GM19452 (cell line): ENCODE measurements at regions not wholly inside any gene's neighbourhood (a gene's known extent, or its start where the extent isn't known, plus 50 kb on each side); places are given as distances from the start of the nearest gene placed in this dataset.
"Not testable (repeated sequence)": the region's sequence is repeated elsewhere in the genome, so short reads cannot be mapped to it uniquely, and the experiment has no call there.

Experiments
- ATAC-seq: cut with Tn5 transposase; IDR thresholded peaks from one replicate; pipeline ENCODE4 v1.9.1; 2021; ENCODE audit not compliant: unreplicated experiment

DNA sequence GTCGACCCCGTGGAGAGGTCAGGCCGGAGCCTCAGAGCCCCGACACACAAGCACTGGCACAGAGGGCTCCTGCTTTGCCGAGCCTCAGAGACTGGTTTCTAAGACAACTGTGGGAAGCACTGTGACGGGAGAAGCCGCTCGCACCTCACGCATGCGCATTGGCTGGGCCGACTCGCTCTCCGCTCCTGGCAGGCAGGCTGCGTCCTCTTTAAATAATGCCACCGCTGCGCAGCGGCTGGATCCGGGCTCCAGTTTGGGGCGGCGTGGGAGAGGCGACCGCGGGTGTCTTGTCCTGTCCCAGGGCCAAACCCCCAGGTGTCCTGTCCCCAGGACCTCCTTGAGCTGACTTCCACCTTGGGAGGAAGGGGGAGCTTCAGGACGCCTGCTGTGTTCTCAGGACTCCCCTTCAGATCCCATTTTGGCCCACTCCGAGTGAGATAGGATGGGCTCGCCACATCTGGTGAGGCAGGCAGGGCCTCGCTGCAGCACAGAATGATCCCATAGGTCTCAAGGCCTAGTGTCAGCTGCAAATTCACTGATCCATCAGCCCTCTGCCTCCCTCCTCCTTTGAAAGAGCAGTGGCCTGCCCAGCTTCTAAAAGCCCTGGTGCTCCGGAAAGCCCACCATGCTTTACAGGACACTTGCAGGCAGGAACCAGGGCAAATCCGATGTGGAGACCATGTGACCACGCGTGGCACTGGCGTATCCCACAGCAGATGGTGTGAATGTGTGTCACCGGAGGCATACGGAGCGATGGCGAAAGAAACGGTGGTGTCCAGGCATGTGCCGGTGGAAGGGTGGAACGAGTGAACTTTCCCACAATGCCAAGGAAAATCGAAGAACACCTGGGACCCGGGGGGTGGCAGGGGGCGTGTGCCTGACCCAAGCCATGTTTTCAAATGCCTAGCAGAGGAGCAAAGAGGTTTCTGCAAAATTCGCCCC, 169.3 kb upstream of the ZNF337 start:
- no peak for ATAC-seq

DNA sequence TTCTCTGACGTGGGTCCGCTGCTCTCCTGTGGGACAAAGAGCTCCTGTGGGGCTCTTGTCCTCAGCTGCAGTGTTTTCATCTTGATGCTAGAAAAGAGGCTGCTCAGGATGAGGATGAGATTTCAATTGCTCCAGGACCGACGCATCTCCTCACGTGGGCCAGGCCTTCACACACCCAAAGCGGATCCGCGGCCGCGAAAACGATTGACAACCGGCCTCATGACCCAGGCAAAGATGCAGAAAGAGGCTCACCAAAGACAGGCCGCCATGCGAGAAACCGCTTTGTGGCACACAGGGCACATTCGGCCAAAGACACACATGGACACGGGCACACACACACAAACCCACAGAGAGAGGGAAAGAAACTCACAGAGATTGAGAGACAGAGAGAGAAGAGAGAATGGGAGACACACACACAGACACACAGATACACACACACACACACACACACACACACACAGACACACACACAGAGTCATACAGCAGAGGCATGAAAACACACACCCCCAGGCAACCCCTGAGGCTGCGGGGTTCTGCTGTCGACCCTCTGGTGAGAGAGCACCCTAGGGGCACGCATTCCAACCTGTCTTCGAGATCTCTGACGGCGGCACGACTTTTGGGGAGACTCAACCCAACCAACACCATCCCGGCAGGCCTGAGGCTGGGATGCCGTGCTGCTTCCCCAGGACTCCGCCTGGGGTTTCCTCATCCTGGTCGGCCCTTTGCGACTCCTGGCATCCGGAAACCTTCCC, 168.5 kb upstream of the ZNF337 start:
- not testable (repeated sequence) for ATAC-seq

DNA sequence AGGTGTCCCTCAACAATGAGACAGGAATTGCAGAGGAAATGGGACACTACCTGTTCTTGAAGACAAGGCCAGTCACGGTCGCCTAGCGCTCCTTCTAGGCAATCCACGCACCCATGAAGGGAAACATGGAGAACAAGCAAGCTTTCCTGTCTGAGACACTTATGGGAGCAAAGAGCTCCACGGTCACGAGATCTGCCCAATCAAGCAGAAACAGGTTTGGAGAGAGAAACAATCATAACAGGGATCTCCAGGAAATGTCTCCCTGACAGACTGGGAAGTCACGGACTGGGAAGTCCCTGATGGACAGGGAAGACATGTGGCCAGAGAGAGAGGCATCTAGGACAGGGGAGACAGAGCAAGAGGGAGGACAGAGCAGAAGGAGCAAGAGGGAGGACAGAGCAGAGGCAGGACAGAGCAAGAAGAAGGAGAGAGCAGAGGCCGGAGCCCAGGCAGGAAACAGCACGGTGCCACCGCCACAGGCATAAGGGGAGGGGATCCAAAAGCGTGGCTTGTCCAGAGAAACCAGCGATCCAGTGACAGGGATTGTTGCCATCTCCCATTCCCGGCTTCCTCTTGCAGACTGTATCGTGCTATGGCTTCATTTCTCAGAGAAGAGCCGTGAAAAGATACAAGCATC, 167.8 kb upstream of the ZNF337 start:
- ATAC-seq, result no peak

DNA sequence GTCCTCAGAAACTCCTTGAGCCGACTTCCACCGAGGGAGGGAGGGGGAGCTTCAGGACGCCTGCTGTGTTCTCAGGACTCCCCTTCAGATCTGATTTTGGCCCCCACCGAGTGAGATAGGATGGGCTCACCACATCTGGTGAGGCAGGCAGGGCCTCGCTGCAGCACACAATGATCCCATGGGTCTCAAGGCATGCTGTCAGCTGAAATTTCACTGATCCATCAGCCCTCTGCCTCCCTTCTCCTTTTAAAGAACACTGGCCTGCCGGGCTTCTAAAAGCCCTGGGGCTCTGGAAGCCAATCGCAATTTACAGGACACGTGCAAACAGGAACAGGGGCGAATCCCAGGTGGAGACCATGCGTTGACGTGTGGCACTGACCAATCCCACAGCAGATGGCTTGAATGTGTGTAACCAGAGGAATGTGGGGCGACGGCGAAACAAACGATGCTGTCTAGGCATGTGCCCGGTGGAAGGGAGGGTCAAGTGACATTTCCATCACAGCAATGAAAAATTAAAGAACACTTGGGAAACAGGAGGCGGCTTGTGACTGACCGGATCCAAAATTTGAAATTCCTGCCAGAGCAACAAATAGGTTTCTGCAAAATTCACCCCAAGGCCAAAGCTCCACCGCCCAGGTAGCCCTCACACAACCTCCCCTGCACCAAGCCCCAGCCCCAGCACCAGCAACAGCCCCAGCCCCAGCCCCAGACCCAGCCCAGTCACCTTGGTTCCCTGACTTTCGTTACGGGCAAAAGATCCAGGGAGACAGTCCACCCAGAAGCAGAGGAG, 167.1 kb upstream of the ZNF337 start:
- no peak for ATAC-seq

DNA sequence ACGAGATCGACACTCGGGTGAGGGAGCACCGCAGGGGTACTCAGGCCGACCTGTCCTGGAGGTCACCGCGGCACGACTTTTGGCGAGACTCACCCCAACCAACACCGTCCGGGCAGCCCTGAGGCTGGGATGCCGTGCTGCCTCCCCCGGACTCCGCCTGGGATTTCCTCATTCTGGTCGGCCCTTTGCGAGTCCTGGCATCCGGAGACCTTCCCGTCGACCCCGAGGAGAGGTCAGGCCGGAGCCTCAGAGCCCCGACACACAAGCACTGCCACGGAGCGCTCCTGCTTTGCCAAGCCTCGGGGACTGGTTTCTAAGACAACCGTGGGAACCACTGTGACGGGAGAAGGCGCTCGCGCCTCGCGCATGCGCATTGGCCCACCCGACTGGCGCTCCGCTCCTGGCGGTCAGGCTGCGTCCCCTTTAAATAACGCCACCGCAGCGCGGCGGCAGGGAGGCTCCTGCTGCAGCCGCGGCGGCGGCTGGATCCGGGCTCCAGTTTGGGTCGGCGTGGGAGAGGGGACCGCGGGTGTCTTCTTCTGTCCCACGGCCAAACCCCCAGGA, 166.4 kb upstream of the ZNF337 start:
- ATAC-seq, result peak; percentile 61

DNA sequence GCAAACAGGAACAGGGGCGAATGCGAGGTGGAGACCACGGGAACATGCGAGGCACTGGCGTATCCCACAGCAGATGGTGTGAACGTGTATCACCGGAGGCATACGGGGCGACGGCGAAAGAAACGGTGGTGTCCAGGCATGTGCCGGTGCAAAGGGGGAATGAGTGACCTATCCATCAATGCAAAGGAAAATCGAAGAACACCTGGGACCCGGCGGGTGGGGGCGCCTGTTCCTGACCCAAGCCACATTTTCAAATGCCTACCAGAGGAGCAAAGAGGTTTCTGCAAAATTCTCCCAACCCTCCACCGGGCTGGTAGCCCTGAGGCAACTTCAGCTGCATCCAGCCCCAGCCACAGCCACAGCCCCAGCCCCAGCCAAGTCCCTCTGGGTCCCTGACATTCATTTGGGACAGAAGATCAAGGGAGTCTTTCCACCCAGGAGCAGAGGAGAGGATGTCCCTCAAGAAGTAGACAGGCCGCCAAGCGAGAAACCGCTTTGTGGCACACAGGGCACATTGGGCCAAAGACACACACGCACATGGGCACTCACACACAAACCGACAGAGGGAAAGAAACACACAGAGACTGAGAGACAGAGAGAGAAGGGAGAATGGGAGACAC, 164.0 kb upstream of the ZNF337 start:
- ATAC-seq, result no peak

DNA sequence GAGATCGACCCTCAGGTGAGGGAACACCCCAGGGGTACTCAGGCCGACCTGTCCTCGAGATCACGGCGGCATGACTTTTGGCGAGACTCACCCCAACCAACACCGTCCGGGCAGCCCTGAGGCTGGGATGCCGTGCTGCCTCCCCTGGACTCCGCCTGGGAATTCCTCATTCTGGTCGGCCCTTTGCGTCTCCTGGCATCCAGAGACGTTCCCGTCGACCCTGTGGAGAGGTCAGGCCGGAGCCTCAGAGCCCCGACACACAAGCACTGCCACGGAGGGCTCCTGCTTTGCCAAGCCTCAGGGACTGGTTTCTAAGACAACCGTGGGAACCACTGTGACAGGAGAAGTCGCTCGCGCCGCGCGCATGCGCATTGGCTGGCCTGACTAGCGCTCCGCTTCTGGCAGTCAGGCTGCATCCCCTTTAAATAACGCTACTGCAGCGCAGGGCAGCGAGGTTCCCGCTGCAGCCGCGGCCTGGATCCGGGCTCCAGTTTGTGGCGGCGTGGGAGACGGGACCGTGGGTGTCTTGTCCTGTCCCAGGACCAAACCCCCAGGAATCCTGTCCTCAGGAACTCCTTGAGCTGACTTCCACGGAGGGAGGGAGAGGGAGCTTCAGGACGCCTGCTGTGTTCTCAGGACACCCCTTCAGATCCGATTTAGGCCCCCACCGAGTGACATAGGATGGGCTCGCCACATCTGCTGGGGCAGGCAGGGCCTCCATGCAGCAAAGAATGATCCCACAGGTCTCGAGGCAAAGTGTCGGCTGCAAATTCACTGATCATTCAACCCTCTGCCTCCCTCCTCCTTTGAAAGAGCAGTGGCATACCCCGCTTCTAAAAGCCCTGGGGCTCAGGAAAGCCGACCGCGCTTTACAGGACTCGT, 163.2 kb upstream of the ZNF337 start:
- no peak for ATAC-seq

DNA sequence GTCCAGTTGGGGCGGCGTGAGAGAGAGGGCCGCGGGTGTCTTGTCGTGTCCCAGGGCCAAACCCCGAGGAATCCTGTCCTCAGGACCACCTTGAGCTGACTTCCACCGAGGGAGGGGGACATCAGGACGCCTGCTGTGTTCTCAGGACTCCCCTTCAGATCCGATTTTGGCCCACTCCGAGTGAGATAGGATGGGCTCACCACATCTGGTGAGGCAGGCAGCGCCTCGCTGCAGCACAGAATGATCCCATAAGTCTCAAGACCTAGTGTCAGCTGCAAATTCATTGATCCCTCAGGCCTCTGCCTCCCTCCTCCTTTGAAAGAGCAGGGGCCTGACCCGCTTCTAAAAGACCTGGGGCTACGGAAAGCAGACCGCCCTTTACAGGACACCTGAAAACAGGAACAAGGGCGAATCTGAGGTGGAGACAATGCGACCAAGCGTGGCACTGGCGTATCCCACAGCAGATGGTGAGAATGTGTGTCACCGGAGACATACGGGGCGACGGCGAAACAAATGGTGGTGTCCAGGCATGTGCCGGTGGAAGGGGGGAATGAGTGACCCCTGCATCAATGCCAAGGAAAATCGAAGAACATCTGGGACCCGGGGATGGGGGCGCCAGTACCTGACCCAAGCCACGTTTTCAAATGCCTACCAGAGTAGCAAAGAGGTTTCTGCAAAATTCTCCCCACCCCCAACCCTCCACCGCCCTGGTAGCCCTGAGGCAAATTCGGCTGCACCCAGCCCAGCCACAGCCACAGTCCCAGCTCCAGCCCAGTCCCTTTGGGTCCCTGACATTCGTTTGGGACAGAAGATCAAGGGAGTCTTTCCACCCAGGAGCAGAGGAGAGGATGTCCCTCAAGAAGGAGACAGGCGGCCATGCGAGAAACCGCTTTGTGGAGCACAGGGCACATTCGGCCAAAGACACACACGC, 162.1 kb upstream of the ZNF337 start:
- no peak for ATAC-seq

DNA sequence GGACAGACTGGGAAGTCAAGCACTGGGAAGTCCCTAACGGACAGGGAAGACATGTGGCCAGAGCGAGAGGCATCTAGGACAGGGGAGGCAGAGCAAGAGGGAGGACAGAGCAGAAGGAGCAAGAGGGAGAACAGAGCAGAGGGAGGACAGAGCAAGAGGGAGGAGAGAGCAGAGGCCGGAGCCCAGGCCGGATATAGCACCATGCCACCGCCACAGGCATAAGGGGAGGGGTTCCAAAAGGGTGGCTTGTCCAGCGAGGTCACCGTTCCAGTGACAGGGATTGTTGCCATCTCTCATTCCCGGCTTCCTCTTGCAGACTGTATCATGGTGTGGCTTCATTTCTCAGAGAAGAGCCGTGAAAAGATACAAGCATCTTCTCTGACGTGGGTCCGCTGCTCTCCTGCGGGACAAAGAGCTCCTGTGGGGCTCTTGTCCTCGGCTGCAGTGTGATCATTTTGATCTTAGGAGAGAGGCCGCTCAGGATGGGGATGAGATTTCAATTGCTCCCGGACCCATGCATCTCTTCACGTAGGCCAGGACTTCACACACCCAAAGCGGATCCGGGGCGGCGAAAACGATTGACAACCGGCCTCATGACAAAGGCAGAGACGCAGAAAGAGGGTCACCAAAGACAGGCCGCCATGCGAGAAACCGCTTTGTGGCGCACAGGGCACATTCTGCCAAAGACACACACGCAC, 160.6 kb upstream of the ZNF337 start:
- not testable (repeated sequence) for ATAC-seq

DNA sequence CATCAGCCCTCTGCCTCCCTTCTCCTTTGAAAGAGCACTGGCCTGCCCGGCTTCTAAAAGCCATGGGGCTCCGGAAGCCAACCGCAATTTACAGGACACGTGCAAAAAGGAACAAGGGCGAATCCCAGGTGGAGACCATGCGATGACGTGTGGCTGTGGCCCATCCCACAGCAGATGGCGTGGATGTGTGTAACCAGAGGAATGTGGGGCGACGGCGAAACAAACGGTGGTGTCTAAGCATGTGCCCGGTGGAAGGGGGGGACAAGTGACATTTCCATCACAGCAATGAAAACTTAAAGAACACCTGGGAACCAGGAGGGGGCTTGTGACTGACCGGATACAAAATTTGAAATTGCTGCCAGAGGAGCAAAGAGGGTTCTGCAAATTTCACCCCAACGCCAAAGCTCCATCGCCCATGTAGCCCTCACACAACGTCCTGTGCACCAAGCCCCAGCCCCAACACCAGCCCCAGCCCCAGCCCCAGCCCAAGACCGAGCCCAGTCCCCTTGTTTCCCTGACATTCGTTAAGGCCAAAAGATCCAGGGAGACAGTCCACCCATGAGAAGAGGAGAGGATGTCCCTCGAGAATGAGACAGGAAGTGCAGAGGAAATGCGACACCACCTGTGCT, 159.7 kb upstream of the ZNF337 start:
- ATAC-seq, result no peak

DNA sequence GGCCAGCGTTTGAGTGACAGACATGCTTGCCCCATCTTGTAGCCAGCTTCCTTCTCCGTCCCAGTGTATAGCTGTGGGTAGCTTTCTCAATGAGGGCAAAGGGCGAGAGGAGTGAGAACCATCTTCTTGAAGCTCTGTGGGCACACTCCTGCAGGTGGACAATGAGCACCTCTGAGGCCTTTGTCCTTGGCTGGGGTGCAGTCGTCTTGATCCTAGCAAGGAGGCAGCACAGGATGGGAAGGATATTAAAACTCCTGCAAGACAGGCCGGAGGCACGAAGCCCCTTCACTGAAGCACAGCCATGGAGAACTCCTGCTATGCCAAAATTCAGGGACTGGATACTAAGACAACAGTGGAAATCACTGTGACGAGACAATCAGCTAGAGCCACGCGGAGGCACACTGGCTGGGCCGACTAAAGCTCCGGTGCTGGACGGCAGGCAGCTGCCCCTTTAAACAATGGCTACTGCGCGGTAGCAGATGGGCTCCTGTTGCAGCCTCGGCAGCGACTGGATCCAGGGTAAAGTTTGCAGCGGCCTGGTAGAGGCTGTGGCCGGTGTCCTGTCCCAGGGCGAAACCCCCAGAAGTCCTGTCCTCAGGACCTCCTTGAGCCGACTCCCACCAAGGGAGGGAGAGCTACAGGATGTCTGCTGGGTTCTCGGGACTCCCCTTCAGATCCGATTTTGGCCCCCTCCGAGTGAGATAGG, 159.0 kb upstream of the ZNF337 start:
- ATAC-seq, result not testable (repeated sequence)

DNA sequence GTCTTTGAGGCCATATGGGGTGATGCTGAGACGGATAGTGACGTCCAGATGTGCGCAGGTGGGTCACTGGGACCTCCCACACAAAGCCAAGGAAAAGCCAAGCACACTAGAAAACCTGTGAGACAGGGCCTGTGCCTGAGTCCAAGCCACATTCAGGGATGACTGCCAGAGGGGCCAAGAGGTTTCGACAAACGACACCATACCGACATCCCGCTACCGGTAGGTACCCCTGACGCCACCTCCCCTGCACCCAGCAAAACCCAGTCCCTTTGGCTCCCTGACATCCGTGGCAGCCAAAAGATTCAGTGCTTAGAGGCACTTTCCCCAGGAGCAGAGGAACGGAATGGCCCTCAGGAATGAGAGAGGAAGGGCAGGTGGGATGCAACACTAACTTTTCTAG, 158.0 kb upstream of the ZNF337 start:
- ATAC-seq, result not testable (repeated sequence)

DNA sequence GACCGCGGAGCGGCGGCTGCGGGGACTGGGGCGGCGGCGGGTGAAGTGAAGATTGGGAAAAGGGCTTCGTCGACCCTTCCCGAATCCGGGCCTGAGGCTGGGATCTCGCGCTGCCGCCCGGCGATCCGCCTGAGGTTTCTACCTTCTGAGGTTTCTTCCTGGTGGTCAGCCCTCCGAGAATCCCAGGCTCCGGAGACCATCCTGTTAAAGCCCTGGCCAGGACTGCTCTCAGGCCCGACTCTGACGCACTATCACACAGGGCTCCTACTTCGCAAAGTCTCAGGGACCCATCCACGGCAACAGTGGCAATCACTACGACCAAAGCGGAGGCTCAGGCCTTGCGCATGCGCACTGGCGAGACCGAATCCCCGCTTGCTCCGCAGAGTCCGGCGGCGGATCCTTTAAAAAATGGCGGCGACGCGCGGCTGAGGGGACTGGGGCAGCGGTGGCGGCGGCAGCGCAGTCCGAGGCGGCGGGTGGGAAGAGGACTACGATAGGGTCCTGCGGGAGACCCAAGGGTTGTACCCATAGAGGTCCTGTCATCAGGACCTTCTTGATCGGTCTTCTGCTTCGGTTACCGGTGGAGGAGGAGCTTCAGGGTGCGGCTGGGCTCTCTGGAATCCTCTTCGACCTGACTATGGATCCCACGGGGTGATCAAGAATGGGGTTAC, 157.2 kb upstream of the ZNF337 start:
- ATAC-seq, result not testable (repeated sequence)

DNA sequence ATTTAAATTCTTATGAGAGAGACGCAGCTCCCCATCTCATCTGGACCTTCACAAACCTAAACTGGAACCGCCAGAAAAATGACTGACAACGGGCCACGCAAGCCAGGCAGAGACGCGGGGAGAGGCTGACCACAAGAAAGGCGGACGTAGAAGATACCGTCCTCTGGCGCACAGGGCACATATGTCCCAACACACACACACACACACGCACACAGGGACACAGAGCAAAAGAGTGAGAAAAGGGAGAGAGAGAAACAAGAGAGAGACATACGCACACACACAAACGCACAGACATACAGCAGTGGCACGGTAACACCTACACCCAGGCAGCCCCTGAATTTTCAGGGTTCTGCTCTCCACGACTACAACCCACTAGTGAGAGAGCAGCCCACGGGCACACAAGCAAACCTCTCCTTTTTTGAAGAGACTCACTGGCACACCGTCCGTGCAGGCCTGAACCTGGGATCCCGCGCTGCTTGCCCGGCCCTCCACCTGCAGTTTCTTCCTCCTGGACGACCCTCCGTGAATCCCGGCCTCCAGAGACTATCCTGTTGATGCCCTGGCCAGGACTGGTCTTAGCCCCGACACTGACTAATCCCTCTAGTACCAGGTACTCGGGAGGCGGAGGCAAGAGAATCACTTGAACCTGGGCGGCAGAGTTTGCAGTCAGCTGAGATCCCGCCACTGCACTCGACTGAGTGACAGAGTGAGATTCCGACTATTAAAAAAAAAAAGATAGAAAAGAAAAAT, 156.5 kb upstream of the ZNF337 start:
- not testable (repeated sequence) for ATAC-seq

DNA sequence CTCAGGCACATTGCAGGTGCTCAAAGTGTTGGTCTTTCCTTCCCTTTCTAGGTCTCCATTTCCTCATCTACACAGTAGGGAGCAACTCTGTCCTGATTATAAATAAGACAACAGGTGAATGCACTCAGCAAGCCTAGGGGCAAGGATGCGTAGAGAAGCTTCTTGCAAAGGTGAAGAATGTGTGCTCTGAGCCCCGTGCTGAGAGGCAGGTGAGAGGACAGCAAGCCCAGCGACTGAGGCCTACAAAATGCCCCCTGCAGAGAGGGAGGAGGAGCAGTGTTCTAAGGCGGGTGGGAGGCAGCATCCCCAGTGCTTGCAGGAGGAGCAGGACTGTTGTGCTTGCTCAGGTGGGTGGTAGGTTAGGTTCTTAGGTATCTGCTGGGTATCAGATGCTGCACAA, 153.5 kb upstream of the ZNF337 start:
- not testable (repeated sequence) for ATAC-seq
